LHCN-M2 (cell line): ENCODE measurements at regions not wholly inside any gene's neighbourhood (a gene's known extent, or its start where the extent isn't known, plus 50 kb on each side); places are given as distances from the start of the nearest gene placed in this dataset.
"Not testable (repeated sequence)": the region's sequence is repeated elsewhere in the genome, so short reads cannot be mapped to it uniquely, and the experiment has no call there.

Experiments used
- DNase-seq: peaks from one replicate; pipeline ENCODE4 v3.0.0-alpha.2; 2012; ENCODE audit warnings: low read depth

DNA sequence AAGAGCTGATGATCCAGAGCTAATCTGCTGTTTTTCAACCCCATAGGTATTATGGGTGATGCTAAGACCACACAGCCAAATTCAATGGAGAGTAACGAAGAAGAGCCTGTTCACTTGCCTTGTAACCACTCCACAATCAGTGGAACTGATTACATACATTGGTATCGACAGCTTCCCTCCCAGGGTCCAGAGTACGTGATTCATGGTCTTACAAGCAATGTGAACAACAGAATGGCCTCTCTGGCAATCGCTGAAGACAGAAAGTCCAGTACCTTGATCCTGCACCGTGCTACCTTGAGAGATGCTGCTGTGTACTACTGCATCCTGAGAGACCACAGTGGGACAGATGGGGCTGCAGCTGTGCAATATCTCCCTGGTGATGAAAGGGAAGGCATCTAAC is 386.0 kb downstream of the DAD1 start:
- DNase-seq = no peak

DNA sequence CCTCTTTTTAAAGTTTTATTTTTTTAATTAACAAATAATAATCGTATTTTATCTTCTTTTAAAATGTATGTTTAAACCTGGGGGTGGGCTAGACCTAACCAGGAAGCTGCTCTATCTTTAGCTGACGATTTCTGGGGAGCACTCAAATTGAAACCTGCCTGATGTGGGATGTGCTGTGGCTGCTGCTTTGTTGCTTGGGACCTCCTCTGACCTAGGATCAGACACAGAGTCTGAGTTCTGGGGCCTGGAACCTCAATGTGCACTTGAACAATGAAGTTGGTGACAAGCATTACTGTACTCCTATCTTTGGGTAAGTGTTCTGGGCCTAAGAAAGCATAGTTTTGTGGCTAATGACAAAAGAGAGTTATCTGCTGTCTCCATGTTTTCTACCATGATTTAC is 386.7 kb downstream of the DAD1 start:
- no peak for DNase-seq

DNA sequence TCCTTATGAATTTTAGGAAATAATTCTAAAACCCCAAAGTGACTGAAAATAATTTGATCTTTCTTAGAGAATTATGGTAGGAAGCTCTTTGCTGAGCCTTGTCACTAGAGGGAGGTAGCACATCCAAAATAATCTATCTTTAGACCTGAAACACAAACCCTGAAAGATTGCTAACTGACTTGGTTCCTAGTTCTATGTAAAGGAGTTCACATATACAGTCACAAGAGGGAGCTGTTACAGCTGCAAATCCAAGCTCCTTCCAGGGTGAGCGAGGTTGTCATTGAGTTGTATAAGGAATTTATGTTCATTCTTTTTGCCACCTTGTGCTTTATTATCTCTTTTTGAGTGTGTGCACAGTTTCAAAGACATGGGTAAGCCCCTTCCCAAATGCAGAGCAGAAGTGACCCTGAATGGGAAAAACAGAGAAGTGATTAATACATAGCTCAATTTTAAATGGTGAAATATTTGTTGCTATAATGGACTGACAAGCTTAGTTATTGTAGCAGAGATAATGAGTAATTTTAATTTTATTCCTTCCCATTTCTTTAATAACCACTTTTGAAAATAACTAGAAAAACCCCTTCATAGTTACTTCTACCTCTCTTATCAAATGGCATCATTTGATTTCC is 387.9 kb downstream of the DAD1 start:
- peak; percentile 30 for DNase-seq

DNA sequence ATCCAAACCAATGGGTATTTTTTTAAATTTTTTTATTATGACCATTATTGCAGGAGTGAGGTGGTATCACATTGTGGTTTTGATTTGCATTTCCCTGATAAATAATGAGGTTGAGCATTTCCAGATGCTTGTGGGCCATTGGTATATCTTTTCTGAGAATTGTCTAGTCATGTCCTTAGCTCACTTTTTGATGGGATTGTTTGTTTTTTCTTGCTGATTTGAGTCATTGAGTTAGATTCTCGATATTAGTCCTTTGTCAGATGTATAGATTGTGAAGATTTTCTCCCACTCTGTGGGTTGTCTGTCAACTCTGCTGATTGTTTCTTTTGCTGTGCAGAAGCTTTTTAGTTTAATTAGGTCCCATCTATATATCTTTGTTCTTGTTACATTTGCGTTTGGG is 388.9 kb downstream of the DAD1 start:
- not testable (repeated sequence) for DNase-seq

DNA sequence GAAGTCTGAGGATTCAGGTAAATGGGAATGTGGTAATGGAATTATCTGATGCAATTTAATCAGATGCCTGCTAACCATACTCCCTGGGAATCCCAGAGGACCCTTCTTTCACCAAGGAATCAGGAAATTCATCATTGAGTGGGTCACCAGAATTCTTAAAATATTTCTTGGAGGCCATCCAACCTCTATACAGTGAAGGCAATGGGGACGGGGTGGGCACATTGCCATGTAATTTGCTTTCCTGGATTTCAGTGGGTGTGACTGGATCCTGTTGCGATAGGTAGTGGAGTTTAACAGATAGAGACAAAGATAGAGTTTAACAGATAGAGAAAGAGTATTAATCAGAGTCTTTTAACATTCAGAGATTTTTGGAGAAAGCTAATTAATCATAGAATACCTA is 394.4 kb downstream of the DAD1 start:
- DNase-seq = no peak

DNA sequence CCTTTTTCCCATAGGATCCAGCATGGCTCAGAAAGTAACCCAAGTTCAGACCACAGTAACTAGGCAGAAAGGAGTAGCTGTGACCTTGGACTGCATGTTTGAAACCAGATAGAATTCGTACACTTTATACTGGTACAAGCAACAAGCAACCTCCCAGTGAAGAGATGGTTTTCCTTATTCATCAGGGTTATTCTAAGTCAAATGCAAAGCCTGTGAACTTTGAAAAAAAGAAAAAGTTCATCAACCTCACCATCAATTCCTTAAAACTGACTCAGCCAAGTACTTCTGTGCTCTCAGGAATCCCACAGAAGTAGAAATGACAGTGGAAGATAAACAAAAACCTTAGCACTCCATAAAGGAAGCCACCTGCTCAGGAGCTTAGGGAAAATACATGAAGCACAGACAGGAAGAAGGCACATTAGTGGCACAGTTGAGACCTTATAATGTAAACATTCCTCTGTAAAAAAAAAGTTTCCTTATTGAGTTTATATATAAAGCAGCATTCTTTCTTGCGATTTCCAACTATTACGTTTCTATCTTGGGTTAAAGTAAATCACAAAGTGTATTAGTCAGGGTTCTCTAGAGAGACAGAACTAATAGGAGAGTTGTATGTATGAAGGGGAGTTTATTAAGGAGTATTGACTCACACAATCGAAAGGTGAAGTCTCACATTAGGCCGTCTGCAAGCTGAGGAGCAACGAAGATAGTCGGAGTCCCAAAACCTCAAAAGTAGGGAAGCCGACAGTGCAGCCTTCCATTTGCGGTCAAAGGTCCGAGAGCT is 398.4 kb downstream of the DAD1 start:
- DNase-seq = peak; percentile 8

DNA sequence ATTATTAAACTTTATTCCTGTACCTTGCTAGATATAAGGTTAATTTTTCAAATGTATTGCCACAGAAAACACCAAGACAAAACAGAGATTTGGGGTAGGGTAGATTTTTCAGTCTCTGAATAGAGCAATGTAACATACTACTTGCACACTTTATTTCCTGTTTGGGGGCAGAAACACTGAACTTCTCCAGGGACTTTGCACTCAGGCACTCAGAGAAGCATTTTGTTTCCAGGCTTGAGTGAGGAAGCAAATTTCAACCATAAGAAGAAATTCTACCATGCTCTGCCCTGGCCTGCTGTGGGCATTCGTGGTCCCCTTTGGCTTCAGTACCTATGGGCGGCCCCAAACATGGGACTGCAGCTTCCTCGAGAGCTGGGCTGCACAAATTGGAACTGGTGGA is 399.1 kb downstream of the DAD1 start:
- no peak for DNase-seq

DNA sequence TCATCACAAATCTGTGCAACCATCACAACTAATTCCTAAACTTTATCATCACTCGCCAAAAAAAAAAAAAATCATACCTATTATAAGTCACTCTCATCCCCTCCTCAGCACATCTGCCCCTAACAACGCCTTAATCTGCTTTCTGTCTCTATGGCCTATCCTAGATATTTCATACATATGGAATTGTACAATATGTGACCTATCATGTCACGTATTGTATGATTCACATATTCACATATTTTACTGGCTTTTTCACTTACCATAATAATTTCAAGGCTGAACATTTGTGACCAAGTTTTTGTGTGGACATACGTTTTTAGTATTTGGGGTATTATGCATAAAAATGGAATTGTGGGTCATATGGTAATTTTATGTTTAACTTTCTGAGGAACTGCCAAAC is 400.7 kb downstream of the DAD1 start:
- DNase-seq = no peak

DNA sequence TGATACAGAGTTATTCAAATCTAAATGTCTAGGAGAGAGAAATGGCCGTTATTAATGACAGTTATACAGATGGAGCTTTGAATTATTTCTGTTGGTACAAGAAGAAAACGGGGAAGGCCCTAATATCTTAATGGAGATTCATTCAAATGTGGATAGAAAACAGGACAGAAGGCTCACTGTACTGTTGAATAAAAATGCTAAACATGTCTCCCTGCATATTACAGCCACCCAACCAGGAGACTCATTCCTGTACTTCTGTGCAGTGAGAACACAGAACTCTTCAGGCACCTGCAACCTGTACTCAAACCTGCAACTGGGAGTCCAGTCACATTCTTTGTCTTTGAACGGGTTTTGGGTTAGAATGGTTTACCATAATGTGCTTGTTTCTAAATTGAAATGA is 403.2 kb downstream of the DAD1 start:
- no peak for DNase-seq

DNA sequence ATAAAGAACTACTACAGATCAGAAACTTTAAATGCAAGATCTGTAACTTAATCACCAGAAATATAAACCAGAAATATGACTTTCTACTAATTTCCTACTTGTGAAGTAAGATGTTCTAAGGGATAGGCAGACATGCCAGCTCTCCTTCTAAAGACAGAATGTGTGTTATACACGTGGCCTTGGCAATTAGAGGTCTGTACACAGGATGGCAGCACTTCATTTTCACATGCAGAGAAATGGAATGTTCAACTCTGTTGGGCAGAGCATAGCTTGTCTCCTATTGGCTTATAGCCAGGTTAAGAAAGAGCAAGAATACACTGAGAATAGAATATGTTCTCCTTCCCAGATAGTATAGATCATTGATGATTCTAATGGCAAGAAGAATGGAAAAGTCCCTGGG is 403.8 kb downstream of the DAD1 start:
- peak; percentile 5 for DNase-seq

DNA sequence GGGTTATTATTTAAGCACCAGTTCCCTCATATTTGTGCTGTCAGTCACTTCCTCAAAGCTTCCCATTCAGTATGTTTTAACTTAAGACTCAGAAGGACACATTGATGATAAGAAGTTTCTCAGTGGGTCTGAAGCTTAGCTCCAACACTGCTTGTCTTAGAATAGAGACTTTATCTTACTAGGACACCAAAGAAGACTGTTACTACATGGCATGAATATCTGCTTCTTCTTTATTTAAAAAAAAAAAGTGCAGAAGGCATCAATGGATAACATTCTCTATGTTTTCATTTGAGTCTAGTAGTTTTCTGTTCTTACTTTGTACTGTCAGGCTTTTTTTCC is 404.2 kb downstream of the DAD1 start:
- DNase-seq = no peak

DNA sequence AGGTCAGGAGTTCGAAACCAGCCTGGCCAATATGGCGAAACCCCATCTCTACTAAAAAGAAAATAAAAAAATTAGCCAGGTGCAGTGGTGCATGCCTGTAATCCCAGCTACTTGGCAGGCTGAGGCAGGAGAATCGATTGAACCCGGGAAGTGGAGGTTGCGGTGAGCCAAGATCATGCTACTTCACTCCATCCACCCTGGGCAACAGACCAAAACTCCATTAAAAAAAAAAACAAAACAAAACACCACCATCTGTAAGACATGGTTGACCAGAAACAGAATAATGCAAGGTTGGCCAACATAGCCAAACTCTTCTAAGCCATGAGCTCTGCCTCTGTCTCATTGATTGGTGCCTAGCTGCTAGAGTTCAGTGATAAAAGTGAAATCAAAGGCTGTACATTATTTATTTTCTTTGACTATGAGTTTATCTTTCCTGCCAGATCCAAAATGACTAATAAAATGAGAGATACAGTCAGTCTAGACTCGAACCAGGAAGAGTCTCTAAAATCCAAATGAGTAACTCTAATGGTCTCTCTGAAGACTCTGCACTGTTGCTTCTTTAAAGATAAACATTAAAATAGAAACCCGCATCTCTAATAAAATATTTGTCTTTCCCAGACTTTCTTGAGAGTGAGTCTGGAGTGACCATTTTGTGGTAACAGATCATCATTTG is 404.7 kb downstream of the DAD1 start:
- DNase-seq = no peak

DNA sequence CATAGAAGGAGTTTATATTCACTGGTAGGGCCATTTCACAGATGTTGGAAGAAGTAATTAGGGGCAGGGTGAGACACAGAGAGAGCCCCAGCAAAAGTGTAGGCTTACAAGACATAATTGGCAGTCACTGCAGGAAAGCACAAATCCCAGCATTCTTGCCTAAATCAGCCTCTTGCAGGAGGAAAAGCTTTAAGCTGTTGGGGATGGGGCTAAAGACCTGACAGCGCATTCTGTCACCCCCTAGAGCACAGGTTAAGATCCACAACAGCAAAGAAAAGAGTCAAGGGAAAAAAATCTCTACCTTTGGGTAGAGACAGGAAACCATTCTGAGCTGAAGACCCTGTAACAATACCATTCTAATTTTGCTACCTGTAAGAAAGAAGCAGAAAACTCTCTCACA is 409.0 kb downstream of the DAD1 start:
- DNase-seq = no peak

DNA sequence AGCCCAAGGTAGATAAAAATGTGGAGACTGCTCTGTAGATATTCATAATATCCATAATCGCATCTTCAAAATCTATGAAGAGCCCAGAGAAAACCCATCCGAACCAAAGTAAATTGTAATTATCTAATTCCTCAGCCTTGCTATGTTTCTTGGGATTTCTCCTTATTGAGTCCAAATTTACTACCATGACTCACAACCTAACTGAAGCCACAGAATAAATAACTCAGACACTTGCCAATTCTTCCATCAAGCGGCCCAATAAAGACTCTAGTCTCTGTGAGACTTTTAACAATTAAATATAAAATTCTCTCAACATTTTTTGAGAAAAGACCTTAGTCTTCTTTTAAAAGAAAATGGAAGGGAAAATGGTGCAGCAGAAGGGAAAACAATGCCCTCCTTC is 409.8 kb downstream of the DAD1 start:
- no peak for DNase-seq

DNA sequence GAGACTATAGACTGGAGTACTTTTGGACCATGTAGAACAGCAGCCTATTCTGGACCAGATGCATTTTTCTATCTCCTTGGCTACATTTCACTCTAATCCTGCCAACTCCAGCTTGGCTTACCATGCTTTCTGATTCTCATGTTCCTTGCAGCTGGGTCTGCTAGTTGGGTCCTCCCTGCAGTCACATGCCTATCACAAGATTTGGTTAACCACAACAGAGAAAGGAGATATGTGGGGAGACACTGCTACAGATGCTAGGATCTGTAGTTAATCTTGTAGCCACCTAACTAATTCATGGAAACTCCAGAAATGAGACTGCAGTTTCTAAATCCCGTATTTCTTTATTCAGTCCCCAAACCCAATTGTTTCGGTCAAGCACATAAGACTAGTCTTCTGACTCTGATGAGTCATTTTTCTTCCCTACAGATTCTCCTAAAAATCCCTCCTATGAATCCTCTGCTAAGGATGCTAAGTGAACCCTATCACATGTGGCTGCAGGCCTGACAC is 410.6 kb downstream of the DAD1 start:
- DNase-seq = no peak

DNA sequence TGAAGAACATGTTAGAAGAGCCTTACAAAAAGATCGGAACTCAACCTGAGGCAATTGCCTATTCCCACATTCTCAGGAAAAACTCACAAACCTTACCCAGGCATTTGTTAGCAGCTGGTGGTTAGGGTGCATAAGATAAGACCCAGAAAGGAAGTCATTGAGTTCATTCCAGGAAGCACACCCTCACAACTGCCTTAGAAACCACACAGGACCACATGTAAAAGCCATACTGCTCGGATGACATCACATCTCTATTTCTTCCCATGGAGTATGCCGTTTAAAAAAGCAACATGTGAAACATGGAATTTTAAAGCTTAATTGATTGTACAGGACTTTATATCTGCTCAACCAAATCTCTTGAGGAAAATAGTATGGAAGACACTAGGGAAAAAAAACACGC is 411.2 kb downstream of the DAD1 start:
- DNase-seq = no peak

DNA sequence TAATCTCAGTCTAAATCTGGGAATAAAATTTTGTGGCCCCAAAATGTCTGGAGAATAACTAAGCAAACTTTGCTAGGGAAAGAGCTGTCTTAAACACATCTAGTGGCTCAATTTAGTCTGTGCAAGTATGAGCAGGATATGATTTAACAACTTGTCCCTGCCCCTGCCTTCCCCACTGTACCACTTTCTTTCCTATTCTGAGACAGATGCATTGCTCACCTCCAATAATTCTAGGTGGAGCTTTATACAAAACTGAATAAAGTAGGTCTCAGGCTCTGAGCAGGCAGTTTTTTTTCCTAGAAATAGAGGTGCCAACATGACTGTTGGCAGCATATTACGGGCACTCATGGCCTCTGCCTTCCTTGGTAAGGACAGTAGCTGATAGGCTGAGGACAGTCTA is 412.1 kb downstream of the DAD1 start:
- no peak for DNase-seq

DNA sequence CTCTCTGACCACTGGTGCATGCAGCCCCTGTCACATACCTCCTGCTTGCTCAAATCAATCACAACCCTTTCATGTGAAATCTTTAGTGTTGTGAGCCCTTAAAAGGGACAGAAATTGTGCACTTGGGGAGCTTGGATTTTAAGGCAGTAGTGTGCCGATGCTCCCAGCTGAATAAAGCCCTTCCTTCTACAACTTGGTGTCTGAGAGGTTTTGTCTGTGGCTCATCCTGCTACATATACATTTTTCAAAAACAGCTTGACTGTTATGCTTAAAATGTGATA is 413.8 kb downstream of the DAD1 start:
- not testable (repeated sequence) for DNase-seq

DNA sequence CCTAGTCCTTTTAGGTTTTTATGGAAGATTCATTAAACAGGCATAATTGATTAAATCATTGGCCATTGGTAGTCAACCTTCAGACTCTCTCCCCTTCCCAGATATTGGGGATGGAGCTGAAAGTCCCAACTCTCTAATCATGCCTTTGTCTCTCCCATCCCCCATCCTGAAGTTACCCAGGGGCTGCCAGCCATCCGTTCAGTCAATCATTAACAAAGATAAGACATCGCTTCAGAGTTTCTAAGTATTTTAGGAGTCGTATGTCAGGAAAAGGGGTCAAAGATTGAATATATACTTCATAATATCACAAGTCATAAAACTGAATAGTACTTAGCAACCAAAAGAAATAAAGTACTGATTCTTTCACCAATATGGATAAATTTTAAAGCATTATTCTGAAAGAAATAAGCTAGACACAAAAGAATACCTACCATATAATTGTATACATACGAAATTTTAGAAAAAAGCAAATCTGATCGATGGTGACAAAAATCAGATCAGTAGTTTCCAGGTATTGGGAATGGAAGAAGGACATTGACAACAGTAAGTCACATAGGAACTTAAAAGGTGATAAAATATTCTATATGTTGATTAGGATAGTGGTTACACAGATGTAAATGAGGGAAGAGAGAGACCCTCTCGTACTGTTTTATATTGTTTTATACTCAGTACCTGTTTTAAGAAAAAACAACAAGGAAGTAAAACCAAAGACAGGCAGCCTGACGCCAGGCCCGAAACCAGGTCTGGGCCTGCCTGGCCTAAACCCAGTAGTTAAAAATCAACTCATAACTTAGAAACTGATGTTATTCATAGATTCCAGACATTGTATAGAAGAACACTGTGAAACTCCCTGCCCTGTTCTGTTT is 414.4 kb downstream of the DAD1 start:
- DNase-seq = no peak

DNA sequence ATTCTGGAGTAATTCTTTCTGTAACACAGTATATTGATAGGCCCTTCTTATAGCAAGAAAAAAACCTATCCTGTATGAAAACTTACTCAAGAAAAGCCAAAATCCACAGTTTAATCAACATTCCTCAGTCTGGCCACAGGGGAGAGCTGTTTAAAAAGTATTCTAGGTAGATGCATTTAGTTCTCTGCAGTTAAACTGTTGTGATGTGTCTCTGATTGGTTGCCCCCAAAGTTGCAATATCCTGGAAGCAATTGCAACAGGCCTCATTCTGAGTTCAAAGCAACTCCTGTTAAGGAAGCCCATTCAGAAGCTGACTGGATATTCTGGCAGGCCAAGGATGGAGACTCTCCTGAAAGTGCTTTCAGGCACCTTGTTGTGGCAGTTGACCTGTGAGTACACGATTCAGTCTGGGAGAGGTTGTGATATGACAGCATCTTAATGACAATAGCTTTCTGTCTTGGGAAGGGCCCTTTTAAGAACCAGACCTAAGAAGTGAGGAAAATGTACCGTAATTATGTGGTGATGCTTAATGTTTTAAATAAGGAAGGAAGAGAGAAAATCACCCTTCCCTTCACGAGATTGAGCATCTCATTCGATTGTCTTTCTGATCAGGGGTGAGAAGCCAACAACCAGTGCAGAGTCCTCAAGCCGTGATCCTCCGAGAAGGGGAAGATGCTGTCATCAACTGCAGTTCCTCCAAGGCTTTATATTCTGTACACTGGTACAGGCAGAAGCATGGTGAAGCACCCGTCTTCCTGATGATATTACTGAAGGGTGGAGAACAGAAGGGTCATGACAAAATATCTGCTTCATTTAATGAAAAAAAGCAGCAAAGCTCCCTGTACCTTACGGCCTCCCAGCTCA is 420.7 kb downstream of the DAD1 start:
- no peak for DNase-seq

DNA sequence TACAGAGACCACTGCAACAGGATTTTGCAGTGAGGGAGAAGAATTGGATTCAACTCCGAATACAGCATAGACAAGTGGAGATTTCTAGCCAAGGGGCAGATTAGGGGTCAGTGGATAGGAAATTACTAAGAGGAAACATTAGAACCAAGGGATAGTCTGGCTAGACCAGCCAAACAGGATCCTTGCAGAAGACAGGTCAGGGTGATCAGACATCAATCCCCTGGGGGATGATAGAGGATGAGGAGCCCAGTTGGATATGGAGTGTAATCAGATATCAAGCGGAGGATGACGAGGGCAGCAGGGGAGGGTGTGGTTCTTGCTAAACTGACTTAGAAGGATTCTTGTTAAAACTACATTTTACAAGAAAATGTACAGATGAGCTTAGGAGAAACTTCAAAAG is 424.4 kb downstream of the DAD1 start:
- DNase-seq = no peak
